Adrenal gland (tissue), 9 donors: ENCODE measurements at regions not wholly inside any gene's neighbourhood (a gene's known extent, or its start where the extent isn't known, plus 50 kb on each side); places are given as distances from the start of the nearest gene placed in this dataset.

ENCODE experiments used
- DNase-seq, 7 donors: peaks; one replicate each; pipeline ENCODE4 v3.0.0-alpha.2; 2019 to 2020
- H3K27ac ChIP-seq, 5 donors: fragments of 200-600 bp; sonication (generic) in 4 of 5; 1 replicate in 3 of 5; 2 replicates in 2 of 5; pipeline versions ENCODE4 v1.5.1 to v1.8.0; 2016 to 2020; ENCODE audit warnings: mild to moderate bottlenecking in 1 of 5
- H3K27me3 ChIP-seq: fragments of 200-600 bp; 2 replicates; pipeline ENCODE4 v1.8.0; 2021
- H3K36me3 ChIP-seq, 2 donors: fragments of 200-600 bp; replicated peaks in 1 of 2; 1 replicate in 1 of 2; 2 replicates in 1 of 2; pipeline versions ENCODE4 v1.5.1 to v1.8.0; 2018 to 2022
- H3K4me1 ChIP-seq, 2 donors: fragments of 200-600 bp; replicated peaks in 1 of 2; 1 replicate in 1 of 2; 2 replicates in 1 of 2; pipeline versions ENCODE4 v1.5.1 to v1.8.0; 2018 to 2021
- H3K4me3 ChIP-seq, 4 donors: fragments of 200-600 bp; sonication (generic) in 3 of 4; one replicate each; pipeline ENCODE4 v1.5.1; 2016 to 2018
- H3K9me3 ChIP-seq, 3 donors: fragments of 200-600 bp; sonication (generic) in 1 of 3; replicated peaks in 1 of 3; 1 replicate in 2 of 3; 2 replicates in 1 of 3; pipeline versions ENCODE4 v1.5.1 to v1.8.0; 2016 to 2021
- CTCF ChIP-seq, 6 experiments: fragments of 450-650 bp in 4 of 6; fragments of 200-600 bp in 2 of 6; sonication (generic) in 1 of 6; IDR thresholded peaks; 1 replicate in 5 of 6; 2 replicates in 1 of 6; pipeline versions ENCODE4 v1.5.1 to v1.8.0; 2016 to 2021; ENCODE audit warnings: antibody characterized with exemption in 6 of 6, mild to moderate bottlenecking in 2 of 6, moderate library complexity in 1 of 6
- POLR2A ChIP-seq, 2 donors: fragments of 450-650 bp; IDR thresholded peaks; one replicate each; pipeline ENCODE4 v1.6.1; 2017; ENCODE audit warnings: antibody characterized with exemption in 2 of 2, mild to moderate bottlenecking in 2 of 2, moderate library complexity in 1 of 2
- WGBS, 4 donors: extraction: QIAGEN DNeasy Blood & Tissue Kit in 2 of 4; methylation state at CpG; one replicate each; pipeline versions ENCODE4 v1.1.5 to v1.1.7; 2013 to 2017; 5-methylcytosine and 5-hydroxymethylcytosine counted together
- intact Hi-C, 2 donors: fragments of 100-400 bp; cut with DNase I; formaldehyde crosslinking; loops; one replicate each; pipeline versions ENCODE4 v1.14.1 to v1.15.0; 2022 to 2023
- donor health status: healthy with polysubstance abuse.
- donor health status: Bipolar disorder and iron deficiency.
- donor health status: DM: yes; HTN: yes; CAD: no.
- donor health status: DM: no; HTN: no; CAD: no.
- donor health status: DM: no; HTN: no; CAD: no.

DNA sequence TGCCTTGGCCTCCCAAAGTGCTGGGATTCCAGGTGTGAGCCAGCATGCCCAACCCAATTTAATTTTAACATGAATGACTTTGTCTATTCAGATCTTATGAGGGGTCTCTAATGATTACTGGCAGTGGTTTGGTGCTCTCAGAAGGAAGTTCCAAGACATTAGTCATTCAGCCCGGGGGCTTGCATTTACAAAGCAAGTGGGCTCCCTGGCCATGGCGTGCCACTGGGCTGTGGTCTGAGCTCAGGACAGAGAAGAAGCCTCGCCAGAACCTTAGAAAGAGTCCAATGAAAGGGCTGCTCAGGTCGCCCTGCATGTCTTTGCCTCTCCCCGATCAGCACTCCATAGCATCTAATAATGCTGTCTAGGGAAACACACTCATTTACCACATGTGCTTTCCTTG is 182.6 kb upstream of the CHAC2 start:
- 83 to 90% (median 87%) methylated on average over 5 of the region's 5 CpGs for WGBS, 4 donors
- no peak overlapping the region for H3K27ac ChIP-seq
- no peak for TF ChIP-seq POLR2A (IDR thresholded peaks at IDR 0.05)
- no peak for TF ChIP-seq CTCF (IDR thresholded peaks at IDR 0.05)
- H3K4me3 ChIP-seq = no peak overlapping the region
- H3K4me1 ChIP-seq = no peaks in the 10 kb centered on the region
- H3K27me3 ChIP-seq = no peaks in the 10 kb centered on the region
- H3K9me3 ChIP-seq = no peaks in the 10 kb centered on the region
- intact Hi-C loops = no loop called here
- H3K36me3 ChIP-seq = no peaks in the 10 kb centered on the region
- DNase-seq = no peak

DNA sequence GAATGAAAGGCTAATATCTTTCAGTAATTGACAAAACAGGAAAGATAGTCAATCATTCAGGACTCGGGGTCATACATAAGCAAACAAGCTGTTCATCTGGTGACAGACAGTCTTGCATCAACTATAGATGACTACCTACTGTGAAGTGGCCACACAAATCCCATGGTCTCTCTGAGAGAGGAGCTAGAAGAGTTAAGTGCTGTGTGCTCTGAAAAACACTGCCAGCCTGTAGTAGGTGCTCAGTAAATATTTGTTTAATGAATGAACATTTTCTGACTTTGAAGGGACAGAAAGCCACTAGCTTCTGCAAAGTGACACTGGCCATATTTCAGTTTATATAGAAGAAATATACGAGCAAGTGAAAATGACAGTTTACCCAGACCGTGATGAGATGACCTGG is 184.0 kb upstream of the CHAC2 start:
- no peak for TF ChIP-seq CTCF (IDR thresholded peaks at IDR 0.05)
- H3K36me3 ChIP-seq = no peaks in the 10 kb centered on the region
- no peak overlapping the region for H3K27ac ChIP-seq
- no peaks in the 10 kb centered on the region for H3K9me3 ChIP-seq
- DNase-seq = no peak
- intact Hi-C loops = no loop called here
- H3K27me3 ChIP-seq = no peaks in the 10 kb centered on the region
- H3K4me3 ChIP-seq = no peak overlapping the region
- no peaks in the 10 kb centered on the region for H3K4me1 ChIP-seq
- 69 to 79% (median 78%) methylated on average over 3 of the region's 3 CpGs for WGBS, 4 donors

GRCh38 chr2:53582556-53582955 is 185.0 kb upstream of the CHAC2 start:
- WGBS, 4 donors = 48 to 67% (median 60%) methylated on average over 2 of the region's 2 CpGs
- intact Hi-C loops = no loop called here
- TF ChIP-seq POLR2A (IDR thresholded peaks at IDR 0.05) (no peak), CTCF (IDR thresholded peaks at IDR 0.05) (no peak)

GRCh38 chr2:53576166-53576565 is 191.4 kb upstream of the CHAC2 start:
- Histone ChIP-seq H3K27me3 (no peaks in the 10 kb centered on the region), H3K4me1 (no peaks in the 10 kb centered on the region), H3K9me3 (no peaks in the 10 kb centered on the region), H3K27ac (no peak overlapping the region), H3K36me3 (no peaks in the 10 kb centered on the region), H3K4me3 (no peak overlapping the region)
- 56 to 75% (median 62%) methylated on average over 3 of the region's 3 CpGs for WGBS, 4 donors
- DNase-seq = no peak
- intact Hi-C loops = no loop called here
- no peak for TF ChIP-seq CTCF (IDR thresholded peaks at IDR 0.05)
- no peak for TF ChIP-seq POLR2A (IDR thresholded peaks at IDR 0.05)

More at GRCh38 chr2:53582556-53582955, 185.0 kb upstream of the CHAC2 start:
- no peaks in the 10 kb centered on the region for H3K9me3 ChIP-seq
- H3K27ac ChIP-seq = no peak overlapping the region
- H3K36me3 ChIP-seq = no peaks in the 10 kb centered on the region
- no peaks in the 10 kb centered on the region for H3K4me1 ChIP-seq
- H3K4me3 ChIP-seq = no peak overlapping the region
- DNase-seq = no peak
- H3K27me3 ChIP-seq = no peaks in the 10 kb centered on the region
